ENCODE measurements at regions not wholly inside any gene's neighbourhood (a gene's known extent, or its start where the extent isn't known, plus 50 kb on each side); places are given as distances from the start of the nearest gene placed in this dataset.

DNA sequence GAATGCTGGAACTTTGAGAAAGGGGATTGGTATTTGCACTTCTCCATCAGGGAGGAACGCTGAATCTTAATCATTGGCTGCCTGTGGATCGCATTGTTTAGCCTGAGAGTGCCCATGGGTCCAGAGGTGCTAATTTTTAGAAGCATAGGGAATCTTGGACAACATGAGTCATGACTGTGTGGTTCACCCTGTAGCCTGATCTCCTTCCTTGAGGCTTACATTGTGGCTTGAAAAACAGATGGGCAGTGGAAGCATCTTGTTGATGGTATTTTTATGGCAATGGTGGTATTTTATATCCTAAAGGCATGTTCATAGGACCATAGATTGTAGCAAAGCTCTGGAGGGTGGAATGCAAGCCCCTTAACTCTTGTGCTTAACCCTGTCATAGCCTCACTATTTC is 99.2 kb upstream of the DBX1 start:
- TF ChIP-seq POLR2A (IDR thresholded peaks at IDR 0.05) (no peak), POLR2AphosphoS5 (IDR thresholded peaks at IDR 0.05) (no peak)
- TF ChIP-seq, protein P1, sequence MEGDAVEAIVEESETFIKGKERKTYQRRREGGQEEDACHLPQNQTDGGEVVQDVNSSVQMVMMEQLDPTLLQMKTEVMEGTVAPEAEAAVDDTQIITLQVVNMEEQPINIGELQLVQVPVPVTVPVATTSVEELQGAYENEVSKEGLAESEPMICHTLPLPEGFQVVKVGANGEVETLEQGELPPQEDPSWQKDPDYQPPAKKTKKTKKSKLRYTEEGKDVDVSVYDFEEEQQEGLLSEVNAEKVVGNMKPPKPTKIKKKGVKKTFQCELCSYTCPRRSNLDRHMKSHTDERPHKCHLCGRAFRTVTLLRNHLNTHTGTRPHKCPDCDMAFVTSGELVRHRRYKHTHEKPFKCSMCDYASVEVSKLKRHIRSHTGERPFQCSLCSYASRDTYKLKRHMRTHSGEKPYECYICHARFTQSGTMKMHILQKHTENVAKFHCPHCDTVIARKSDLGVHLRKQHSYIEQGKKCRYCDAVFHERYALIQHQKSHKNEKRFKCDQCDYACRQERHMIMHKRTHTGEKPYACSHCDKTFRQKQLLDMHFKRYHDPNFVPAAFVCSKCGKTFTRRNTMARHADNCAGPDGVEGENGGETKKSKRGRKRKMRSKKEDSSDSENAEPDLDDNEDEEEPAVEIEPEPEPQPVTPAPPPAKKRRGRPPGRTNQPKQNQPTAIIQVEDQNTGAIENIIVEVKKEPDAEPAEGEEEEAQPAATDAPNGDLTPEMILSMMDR (IDR thresholded peaks at IDR 0.05) = no peak
